ENCODE measurements at regions not wholly inside any gene's neighbourhood (a gene's known extent, or its start where the extent isn't known, plus 50 kb on each side); places are given as distances from the start of the nearest gene placed in this dataset.
A peak's percentile ranks its signal among the peaks of the same experiment; 100 is the strongest.

- DNase-seq (ENCODE audit: low read depth): no peak
Observed at GRCh38 chr3:167895178-167895577, 159.7 kb downstream of the SERPINI1 start.

DNA sequence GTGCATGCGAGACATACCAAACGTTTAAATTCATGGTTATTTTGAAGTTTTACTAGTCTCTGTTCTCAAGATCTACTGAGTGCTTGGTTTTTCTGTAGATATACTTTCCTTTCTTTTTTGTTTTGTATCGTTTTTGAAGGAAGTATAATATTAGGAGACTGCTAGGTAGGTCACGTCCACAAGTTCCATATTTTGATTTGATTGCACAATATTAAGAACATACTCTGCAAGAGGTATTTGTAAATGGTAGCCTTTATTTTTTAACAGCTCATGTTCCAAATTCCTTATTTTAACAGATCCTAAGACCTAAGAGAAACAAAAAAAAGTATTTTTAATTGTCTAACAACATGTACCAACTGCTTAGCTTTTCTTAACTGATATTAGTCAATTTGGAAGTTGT is 156.7 kb downstream of the SERPINI1 start:
- no peak for DNase-seq (ENCODE audit: low read depth)

DNA sequence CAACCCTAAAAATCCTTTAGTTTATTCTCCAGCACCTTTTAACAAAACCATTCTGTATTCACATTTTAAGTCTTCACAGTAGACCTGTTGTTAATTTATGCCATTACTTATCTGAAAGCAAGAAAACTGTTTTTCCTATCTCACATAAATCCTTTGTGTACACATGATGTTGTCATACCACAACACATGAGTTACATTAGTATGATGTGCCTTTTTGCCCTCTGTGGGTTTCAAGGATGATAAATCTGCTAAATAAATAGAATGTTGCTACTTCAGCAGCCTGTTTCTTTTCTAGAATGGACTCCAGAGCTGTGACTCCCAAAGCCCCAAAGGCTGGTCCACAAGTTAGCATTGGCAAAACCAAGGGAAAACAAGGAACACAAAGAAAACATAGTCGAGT is 151.6 kb downstream of the SERPINI1 start:
- no peak for DNase-seq (ENCODE audit: low read depth)

DNA sequence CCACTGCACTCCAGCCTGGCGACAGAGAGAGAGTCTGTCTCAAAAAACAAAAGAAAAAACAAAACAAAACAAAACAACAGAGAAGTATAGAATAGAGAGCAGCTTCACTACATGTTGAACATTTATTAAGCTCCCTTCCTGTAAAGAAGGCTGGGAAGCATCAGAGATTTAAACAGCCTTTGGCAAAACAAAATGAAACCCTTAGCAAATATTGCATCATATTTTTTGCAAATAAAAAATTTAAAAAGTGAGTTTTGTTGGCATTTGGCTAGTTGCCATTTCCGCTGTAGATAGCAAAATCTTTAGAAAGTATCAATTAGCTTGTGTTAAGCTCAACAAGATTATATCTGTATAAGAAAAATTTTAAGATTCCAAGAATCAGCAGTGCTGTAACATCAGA is 151.2 kb downstream of the SERPINI1 start:
- DNase-seq (ENCODE audit: low read depth): no peak

DNA sequence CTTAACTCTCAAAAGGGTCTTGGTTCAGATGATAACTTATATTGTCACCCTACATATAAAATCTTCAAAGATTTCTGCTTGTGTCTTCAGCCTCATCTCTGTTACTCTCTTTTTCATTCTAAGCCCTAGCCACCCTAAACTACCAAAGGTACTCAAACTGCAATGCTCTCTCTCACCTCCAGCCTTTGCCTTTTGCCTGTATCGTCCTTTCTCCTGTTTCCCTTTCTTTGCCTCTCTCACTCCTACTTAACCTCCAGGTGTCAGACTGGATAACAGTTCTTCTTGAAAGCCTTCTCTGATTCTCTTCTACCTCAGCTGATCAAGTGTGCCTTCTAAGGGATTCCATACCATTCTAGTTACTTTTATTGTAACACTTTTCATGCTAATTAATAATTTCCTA is 149.8 kb downstream of the SERPINI1 start:
- DNase-seq (ENCODE audit: low read depth): no peak

- no peak for DNase-seq (ENCODE audit: low read depth)
Observed at GRCh38 chr3:167884481-167884880, 149.0 kb downstream of the SERPINI1 start.

DNA sequence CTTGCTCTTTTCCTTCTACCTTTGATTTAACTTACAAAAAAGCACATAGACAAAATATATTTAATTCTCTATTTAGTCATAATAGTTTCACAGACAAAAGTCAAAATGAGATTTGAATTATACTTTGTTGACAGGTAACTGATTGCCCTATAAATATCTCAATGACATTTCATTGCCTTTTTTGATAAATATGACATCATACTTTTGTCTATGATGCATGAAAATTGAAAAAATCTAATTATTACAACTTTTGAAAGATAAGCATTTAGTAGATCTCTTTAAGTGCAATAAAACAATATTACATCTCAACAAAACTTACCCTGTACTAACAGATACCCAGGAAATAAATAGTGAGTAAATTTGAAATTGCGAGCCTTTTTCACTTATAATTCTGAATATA is 147.9 kb downstream of the SERPINI1 start:
- no peak for DNase-seq (ENCODE audit: low read depth)

DNA sequence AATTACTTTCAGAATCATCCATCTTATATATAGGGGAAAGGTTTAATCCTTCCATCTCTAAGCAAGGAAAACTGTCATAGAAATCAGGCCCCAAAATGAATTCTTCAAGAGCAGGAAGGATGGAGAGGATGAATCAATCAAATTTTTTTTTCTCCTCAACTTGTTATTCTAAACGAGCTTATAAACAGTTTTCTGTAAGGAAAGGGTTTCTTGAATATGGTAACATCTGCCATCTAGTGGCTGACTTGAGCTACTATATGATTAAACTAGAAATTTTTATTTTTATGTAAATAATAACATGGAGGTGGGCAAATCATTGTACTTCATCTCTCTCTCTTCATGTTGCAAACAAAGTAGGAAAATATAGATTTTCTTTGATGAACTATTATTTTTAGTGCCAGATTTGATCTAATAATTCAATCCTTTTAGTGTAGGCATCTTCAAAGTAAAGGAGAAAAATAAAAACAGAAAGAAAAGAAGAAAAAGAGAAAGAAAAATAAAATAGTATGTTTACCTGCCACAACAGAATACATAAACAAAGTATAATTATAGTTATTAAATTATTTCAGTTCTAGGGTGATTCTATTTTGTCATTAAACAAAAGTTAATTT is 146.6 kb downstream of the SERPINI1 start:
- DNase-seq (ENCODE audit: low read depth): peak; percentile 10

- DNase-seq (ENCODE audit: low read depth): no peak
Observed at GRCh38 chr3:167880183-167880582, 144.7 kb downstream of the SERPINI1 start.

GRCh38 chr3:167876620-167877281 is 141.2 kb downstream of the SERPINI1 start:
- peak; percentile 35 for DNase-seq (ENCODE audit: low read depth)

All from GM04504 (cell line).